ENCODE measurements at regions not wholly inside any gene's neighbourhood (a gene's known extent, or its start where the extent isn't known, plus 50 kb on each side); places are given as distances from the start of the nearest gene placed in this dataset.

GRCh38 chr3:43857361-43858293, 166.9 kb downstream of the ABHD5 start:
- TF ChIP-seq CTCF (IDR thresholded peaks at IDR 0.05), result no peak
- H3K4me1 ChIP-seq (ENCODE audit: low read depth), result no peaks in the 10 kb centered on the region
- intact Hi-C loops (cut with DNase I, micrococcal nuclease), result no loop called here
- no peaks in the 10 kb centered on the region for H3K9me3 ChIP-seq
- H3K4me3 ChIP-seq, result no peak overlapping the region
- ATAC-seq (no peak), DNase-seq (no peak)
- H3K36me3 ChIP-seq (ENCODE audit: low read depth), result no peaks in the 10 kb centered on the region

- Histone ChIP-seq H3K9me3 (no peaks in the 10 kb centered on the region), H3K4me1 (ENCODE audit: low read depth) (no peaks in the 10 kb centered on the region), H3K36me3 (ENCODE audit: low read depth) (no peaks in the 10 kb centered on the region), H3K4me3 (no peak overlapping the region)
- no peak for DNase-seq
- TF ChIP-seq CTCF (IDR thresholded peaks at IDR 0.05), result no peak
- ATAC-seq, result no peak
- intact Hi-C loops (cut with DNase I, micrococcal nuclease), result no loop called here
Observed at GRCh38 chr3:43858294-43858701, 167.6 kb downstream of the ABHD5 start.

DNA sequence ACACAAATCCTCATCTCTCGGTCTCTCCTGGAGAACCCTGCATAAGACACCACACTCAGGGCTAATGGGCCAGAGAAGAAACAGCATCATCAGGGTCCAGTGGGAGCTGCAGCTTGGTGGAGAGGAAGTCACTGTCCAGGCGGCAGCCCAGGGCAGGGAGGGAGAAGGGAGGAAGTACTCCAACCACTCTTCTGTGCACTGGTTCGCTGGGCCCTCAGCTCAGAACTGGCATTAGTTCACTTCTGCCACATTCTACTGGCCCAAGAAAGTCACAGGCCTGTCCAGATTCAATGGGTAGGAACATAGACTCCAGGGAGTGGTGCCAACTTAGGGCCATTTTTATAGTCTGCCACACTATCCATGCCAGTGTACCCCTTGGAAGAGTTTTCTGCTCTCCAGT, 169.0 kb downstream of the ABHD5 start:
- no peaks in the 10 kb centered on the region for H3K9me3 ChIP-seq
- no peak for ATAC-seq
- TF ChIP-seq CTCF (IDR thresholded peaks at IDR 0.05), result no peak
- no peak overlapping the region for H3K4me3 ChIP-seq
- no peaks in the 10 kb centered on the region for H3K4me1 ChIP-seq (ENCODE audit: low read depth)
- intact Hi-C loops (cut with DNase I, micrococcal nuclease), result no loop called here
- H3K36me3 ChIP-seq (ENCODE audit: low read depth), result no peaks in the 10 kb centered on the region
- no peak for DNase-seq

- intact Hi-C loops (cut with DNase I, micrococcal nuclease), result no loop called here
- Histone ChIP-seq H3K36me3 (ENCODE audit: low read depth) (no peaks in the 10 kb centered on the region), H3K4me1 (ENCODE audit: low read depth) (no peaks in the 10 kb centered on the region), H3K4me3 (no peak overlapping the region), H3K9me3 (no peaks in the 10 kb centered on the region)
- no peak for TF ChIP-seq CTCF (IDR thresholded peaks at IDR 0.05)
- ATAC-seq (no peak), DNase-seq (no peak)
Observed at GRCh38 chr3:43861635-43862034, 170.9 kb downstream of the ABHD5 start.

DNA sequence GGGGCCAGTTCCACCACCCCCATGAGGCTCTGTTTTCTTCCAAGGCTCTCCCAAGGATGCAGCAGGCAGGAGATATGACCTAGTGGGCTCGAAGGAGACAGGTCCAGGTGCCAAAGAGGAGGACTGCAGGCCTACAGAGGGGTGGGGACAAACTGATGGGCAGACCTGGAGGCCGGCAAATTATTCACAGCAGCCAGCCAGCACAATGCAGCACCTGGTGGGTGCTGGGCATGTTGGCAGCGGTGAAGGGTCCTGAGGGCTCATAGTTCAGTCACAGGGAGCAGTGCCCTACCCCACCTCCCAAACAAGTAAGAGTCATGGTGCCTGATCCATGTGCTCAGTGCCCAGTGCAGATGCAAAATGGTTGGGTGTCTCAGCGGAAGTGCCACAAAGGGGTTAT, 171.7 kb downstream of the ABHD5 start:
- H3K4me3 ChIP-seq, result no peak overlapping the region
- intact Hi-C loops (cut with DNase I, micrococcal nuclease), result no loop called here
- H3K36me3 ChIP-seq (ENCODE audit: low read depth), result no peaks in the 10 kb centered on the region
- ATAC-seq (no peak), DNase-seq (no peak)
- TF ChIP-seq CTCF (IDR thresholded peaks at IDR 0.05), result no peak
- no peaks in the 10 kb centered on the region for H3K9me3 ChIP-seq
- no peaks in the 10 kb centered on the region for H3K4me1 ChIP-seq (ENCODE audit: low read depth)
